ENCODE measurements at regions not wholly inside any gene's neighbourhood (a gene's known extent, or its start where the extent isn't known, plus 50 kb on each side); places are given as distances from the start of the nearest gene placed in this dataset.

DNA sequence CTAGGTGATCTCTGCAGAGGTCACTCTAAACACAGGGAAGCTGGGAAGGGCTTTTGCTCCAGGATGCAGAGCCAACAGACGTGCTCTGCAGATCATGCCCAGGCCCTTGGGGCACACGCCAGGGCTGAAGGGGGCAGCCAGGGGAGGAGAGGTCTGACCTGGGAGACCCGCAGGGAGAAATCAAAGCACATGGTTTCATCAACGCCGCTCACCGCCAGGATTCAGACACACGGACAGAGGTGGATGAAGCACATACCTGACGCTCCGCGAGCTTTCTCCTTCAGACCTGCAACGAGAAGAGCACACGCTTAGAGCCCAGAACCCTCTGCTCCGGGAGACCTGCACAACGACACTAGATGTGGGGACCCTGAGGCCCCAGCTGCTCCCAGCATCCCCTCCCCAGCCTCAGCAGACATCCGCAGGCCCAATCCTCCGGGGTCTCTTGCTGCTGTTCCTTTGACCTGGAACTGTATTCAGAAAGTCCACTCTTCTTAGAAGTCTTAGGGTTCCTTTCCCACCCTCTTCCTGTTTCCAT, 90.7 kb upstream of the IQSEC1 start:
- TF ChIP-seq, protein P1, sequence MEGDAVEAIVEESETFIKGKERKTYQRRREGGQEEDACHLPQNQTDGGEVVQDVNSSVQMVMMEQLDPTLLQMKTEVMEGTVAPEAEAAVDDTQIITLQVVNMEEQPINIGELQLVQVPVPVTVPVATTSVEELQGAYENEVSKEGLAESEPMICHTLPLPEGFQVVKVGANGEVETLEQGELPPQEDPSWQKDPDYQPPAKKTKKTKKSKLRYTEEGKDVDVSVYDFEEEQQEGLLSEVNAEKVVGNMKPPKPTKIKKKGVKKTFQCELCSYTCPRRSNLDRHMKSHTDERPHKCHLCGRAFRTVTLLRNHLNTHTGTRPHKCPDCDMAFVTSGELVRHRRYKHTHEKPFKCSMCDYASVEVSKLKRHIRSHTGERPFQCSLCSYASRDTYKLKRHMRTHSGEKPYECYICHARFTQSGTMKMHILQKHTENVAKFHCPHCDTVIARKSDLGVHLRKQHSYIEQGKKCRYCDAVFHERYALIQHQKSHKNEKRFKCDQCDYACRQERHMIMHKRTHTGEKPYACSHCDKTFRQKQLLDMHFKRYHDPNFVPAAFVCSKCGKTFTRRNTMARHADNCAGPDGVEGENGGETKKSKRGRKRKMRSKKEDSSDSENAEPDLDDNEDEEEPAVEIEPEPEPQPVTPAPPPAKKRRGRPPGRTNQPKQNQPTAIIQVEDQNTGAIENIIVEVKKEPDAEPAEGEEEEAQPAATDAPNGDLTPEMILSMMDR (IDR thresholded peaks at IDR 0.05), result no peak
- no peak for TF ChIP-seq POLR2A (IDR thresholded peaks at IDR 0.05)
- TF ChIP-seq EP300 (IDR thresholded peaks at IDR 0.05), result no peak
